NCI-H82 treated with DMSO at 0.1 percent for 48 hours (cell line): ENCODE measurements at regions not wholly inside any gene's neighbourhood (a gene's known extent, or its start where the extent isn't known, plus 50 kb on each side); places are given as distances from the start of the nearest gene placed in this dataset.
A peak's percentile ranks its signal among the peaks of the same experiment; 100 is the strongest.
"Not testable (repeated sequence)": the region's sequence is repeated elsewhere in the genome, so short reads cannot be mapped to it uniquely, and the experiment has no call there.

Source experiments
- DNase-seq: peaks from one replicate; lab custom pipeline; 2025; ENCODE audit not compliant: unreplicated experiment; lab: John Stamatoyannopoulos, UW

GRCh38 chr18:995629-996028 is 91.0 kb downstream of the ADCYAP1 start:
- no peak for DNase-seq

GRCh38 chr18:997499-997898 is 92.8 kb downstream of the ADCYAP1 start:
- DNase-seq: no peak

GRCh38 chr18:998936-999335 is 94.3 kb downstream of the ADCYAP1 start:
- no peak for DNase-seq

- no peak for DNase-seq
Measured at GRCh38 chr18:1002653-1003178, 98.0 kb downstream of the ADCYAP1 start.

- DNase-seq: no peak
Measured at GRCh38 chr18:1003499-1003898, 98.8 kb downstream of the ADCYAP1 start.

GRCh38 chr18:1006304-1006703 is 101.6 kb downstream of the ADCYAP1 start:
- no peak for DNase-seq

GRCh38 chr18:1006965-1007364 is 102.3 kb downstream of the ADCYAP1 start:
- DNase-seq: no peak

GRCh38 chr18:1011349-1011748 is 106.7 kb downstream of the ADCYAP1 start:
- no peak for DNase-seq

- no peak for DNase-seq
Measured at GRCh38 chr18:1012775-1013174, 108.1 kb downstream of the ADCYAP1 start.

GRCh38 chr18:1013951-1014350 is 109.3 kb downstream of the ADCYAP1 start:
- no peak for DNase-seq

GRCh38 chr18:1014509-1014908 is 109.8 kb downstream of the ADCYAP1 start:
- DNase-seq: peak; percentile 97

GRCh38 chr18:1014951-1015624 is 110.4 kb downstream of the ADCYAP1 start:
- DNase-seq: no peak

GRCh38 chr18:1015777-1016176 is 111.1 kb downstream of the ADCYAP1 start:
- peak; percentile 48 for DNase-seq

GRCh38 chr18:1017227-1018058 is 112.8 kb downstream of the ADCYAP1 start:
- DNase-seq: peak; percentile 75

- peak; percentile 95 for DNase-seq
Measured at GRCh38 chr18:1018181-1018681, 113.6 kb downstream of the ADCYAP1 start.

- no peak for DNase-seq
Measured at GRCh38 chr18:1019191-1019590, 114.5 kb downstream of the ADCYAP1 start.

- DNase-seq: peak; percentile 13
Measured at GRCh38 chr18:1020731-1021344, 116.2 kb downstream of the ADCYAP1 start.

- no peak for DNase-seq
Measured at GRCh38 chr18:1026930-1027329, 122.3 kb downstream of the ADCYAP1 start.

GRCh38 chr18:1033092-1033491 is 128.4 kb downstream of the ADCYAP1 start:
- not testable (repeated sequence) for DNase-seq

- DNase-seq: no peak
Measured at GRCh38 chr18:1034971-1035370, 130.3 kb downstream of the ADCYAP1 start.

- DNase-seq: no peak
Measured at GRCh38 chr18:1036926-1037325, 132.3 kb downstream of the ADCYAP1 start.

GRCh38 chr18:1037776-1038175 is 133.1 kb downstream of the ADCYAP1 start:
- DNase-seq: no peak
